A673 (cell line): ENCODE measurements at regions not wholly inside any gene's neighbourhood (a gene's known extent, or its start where the extent isn't known, plus 50 kb on each side); places are given as distances from the start of the nearest gene placed in this dataset.

Experiments
- BruUV-seq: library from RNA; stranded (reverse); fragments of 400-500 nt; replicated peaks from 2 replicates; lab custom pipeline; 2021; lab: Mats Ljungman, UMichigan
- CTCF ChIA-PET: fragments of 300-600 bp; sonication (Branson Sonifier 250); formaldehyde crosslinking; loops from one replicate; lab custom pipeline; 2022; ENCODE audit warnings: antibody characterized with exemption; lab: Charles Lee
- POLR2A ChIA-PET: fragments of 300-600 bp; sonication (Branson Sonifier 250); formaldehyde crosslinking; loops from one replicate; lab custom pipeline; 2022; ENCODE audit warnings: antibody characterized with exemption; ENCODE audit not compliant: low non-redundant PET; lab: Charles Lee
- DNase-seq: peaks from one replicate; pipeline ENCODE4 v3.0.0-alpha.2; 2015; ENCODE audit warnings: low spot score
- H3K27ac ChIP-seq: fragments of 200-600 bp; sonication (generic); 2 replicates; pipeline ENCODE4 v1.5.1; 2016; ENCODE audit warnings: mixed run types, low read depth, mild to moderate bottlenecking, mixed read lengths, antibody characterized with exemption, low read length; ENCODE audit not compliant: poor library complexity, severe bottlenecking
- H3K27me3 ChIP-seq: fragments of 200-600 bp; sonication (generic); replicated peaks from 2 replicates; pipeline ENCODE4 v1.6.1; 2017; ENCODE audit warnings: mixed run types, low read depth, mild to moderate bottlenecking, mixed read lengths, antibody characterized with exemption, low read length; ENCODE audit not compliant: insufficient read depth, poor library complexity
- H3K36me3 ChIP-seq: fragments of 200-600 bp; sonication (generic); 2 replicates; pipeline ENCODE4 v1.6.1; 2016; ENCODE audit warnings: mixed run types, mild to moderate bottlenecking, mixed read lengths, antibody characterized with exemption, low read length; ENCODE audit not compliant: insufficient read depth, poor library complexity, severe bottlenecking
- H3K4me1 ChIP-seq: fragments of 200-600 bp; sonication (generic); 2 replicates; pipeline ENCODE4 v1.6.1; 2017; ENCODE audit warnings: mixed run types, mild to moderate bottlenecking, mixed read lengths, antibody characterized with exemption, low read length; ENCODE audit not compliant: insufficient read depth, poor library complexity, severe bottlenecking
- H3K4me3 ChIP-seq: fragments of 200-600 bp; sonication (generic); 2 replicates; pipeline ENCODE4 v1.5.1; 2016; ENCODE audit warnings: low read depth, mixed run types, mild to moderate bottlenecking, mixed read lengths, low read length; ENCODE audit not compliant: poor library complexity, severe bottlenecking
- H3K9me3 ChIP-seq: fragments of 200-600 bp; sonication (generic); 2 replicates; pipeline ENCODE4 v1.6.1; 2016; ENCODE audit warnings: mixed run types, low read depth, mild to moderate bottlenecking, mixed read lengths, antibody characterized with exemption, low read length; ENCODE audit not compliant: poor library complexity, severe bottlenecking
- EZH2 ChIP-seq: fragments of 200-600 bp; sonication (generic); IDR thresholded peaks from 2 replicates; pipeline ENCODE4 v1.6.1; 2017; ENCODE audit warnings: borderline replicate concordance, low read depth, mild to moderate bottlenecking, mixed read lengths, antibody characterized with exemption, low read length; ENCODE audit not compliant: poor library complexity, severe bottlenecking
- intact Hi-C: fragments of 100-400 bp; cut with micrococcal nuclease; formaldehyde crosslinking; loops from one replicate; pipeline ENCODE4 v1.10.0; 2022; ENCODE audit not compliant: unreplicated experiment
- TF ChIP-seq, protein P1 (sequence below): fragments of 300-800, 200-600 bp; sonication (generic); conservative IDR thresholded peaks from 2 replicates; pipeline ENCODE4 v1.5.1; 2017; ENCODE audit warnings: low read depth, mild to moderate bottlenecking, antibody characterized with exemption, low read length, moderate library complexity, mixed read lengths

DNA sequence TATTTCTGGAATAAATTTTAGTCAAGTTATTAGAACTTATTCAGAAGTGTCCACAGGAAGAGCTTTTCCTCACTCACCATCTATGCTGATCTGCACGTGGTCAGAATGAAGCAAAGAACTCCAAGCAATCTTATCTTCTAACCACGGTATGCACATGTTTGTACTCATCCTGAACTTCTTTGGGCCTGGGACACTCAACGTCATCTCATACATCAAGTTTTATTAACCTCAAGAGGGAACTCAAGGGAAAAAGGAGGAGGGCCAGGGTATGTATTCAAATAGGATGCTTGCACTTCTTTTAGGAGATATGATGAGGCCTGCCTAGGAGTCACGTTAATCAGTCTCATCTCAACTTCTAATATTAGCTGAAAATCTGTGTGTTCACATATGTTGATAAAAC, 142.5 kb downstream of the C1orf94 start:
- CTCF ChIA-PET, result no interaction called here
- no peak for DNase-seq
- no TSS peak for BruUV-seq

DNA sequence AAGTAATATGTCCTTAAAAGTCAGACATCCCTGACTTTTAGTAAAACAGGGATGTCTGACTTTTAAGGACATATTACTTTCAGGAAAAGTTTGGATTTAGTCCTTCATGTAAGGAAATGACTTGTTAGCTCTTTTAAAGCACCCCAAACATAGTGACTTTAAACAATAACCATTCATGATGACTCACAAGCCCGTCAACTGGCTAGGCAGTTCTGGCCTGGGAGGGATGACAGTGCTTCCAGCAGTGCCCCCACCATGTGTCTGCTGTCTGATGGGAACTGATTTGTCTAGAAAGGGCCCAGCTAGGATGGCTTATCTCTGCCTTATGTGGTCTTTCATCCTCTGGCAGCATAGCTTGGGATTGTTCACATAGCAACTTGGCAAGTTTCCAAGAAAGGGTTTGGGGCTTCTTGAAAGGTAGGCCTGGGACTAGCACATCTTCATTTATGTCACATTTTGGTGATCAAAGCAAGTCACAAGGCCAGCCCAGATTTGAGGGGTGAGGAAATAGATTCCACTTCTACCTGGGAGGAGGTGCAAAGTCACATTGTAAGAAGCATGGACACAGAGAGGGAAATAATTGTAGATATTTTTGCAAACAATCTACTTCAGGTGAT, 143.5 kb downstream of the C1orf94 start:
- no TSS peak for BruUV-seq
- Histone ChIP-seq H3K27me3 (no peaks in the 10 kb centered on the region), H3K4me1 (no peaks in the 10 kb centered on the region), H3K9me3 (no peaks in the 10 kb centered on the region), H3K36me3 (no peaks in the 10 kb centered on the region), H3K27ac (no peak overlapping the region), H3K4me3 (no peak overlapping the region)
- TF ChIP-seq, protein P1, sequence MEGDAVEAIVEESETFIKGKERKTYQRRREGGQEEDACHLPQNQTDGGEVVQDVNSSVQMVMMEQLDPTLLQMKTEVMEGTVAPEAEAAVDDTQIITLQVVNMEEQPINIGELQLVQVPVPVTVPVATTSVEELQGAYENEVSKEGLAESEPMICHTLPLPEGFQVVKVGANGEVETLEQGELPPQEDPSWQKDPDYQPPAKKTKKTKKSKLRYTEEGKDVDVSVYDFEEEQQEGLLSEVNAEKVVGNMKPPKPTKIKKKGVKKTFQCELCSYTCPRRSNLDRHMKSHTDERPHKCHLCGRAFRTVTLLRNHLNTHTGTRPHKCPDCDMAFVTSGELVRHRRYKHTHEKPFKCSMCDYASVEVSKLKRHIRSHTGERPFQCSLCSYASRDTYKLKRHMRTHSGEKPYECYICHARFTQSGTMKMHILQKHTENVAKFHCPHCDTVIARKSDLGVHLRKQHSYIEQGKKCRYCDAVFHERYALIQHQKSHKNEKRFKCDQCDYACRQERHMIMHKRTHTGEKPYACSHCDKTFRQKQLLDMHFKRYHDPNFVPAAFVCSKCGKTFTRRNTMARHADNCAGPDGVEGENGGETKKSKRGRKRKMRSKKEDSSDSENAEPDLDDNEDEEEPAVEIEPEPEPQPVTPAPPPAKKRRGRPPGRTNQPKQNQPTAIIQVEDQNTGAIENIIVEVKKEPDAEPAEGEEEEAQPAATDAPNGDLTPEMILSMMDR, result no peak
- TF ChIP-seq EZH2, result no peak
- peak; percentile 10 for DNase-seq
- intact Hi-C loops, result no loop called here
- ChIA-PET POLR2A (no interaction called here), CTCF (no interaction called here)

More for the DNA sequence above, 142.5 kb downstream of the C1orf94 start:
- Histone ChIP-seq H3K27ac (no peak overlapping the region), H3K4me3 (no peak overlapping the region), H3K9me3 (no peaks in the 10 kb centered on the region), H3K4me1 (no peaks in the 10 kb centered on the region), H3K27me3 (no peaks in the 10 kb centered on the region), H3K36me3 (no peaks in the 10 kb centered on the region)
- intact Hi-C loops, result no loop called here
- POLR2A ChIA-PET, result no interaction called here
- no peak for TF ChIP-seq EZH2
- TF ChIP-seq, protein P1, result no peak

DNA sequence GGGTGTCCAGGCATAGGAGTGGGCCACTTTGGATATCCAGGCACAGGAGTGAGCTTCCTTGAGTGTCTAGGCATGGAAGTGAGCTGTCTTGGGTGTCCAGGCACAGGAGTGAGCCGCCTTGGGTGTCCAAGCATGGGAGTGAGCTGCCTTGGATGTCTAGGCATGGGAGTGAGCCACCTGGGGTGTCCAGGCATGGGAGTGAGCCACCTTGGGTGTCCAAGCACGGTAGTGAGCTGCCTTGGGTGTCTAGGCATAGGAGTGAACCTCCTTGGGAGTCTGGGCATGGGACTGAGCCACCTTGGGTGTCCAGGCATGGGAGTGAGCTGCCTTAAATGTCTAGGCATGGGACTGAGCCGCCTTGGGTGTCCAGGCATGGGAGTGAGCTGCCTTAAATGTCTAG, 146.3 kb downstream of the C1orf94 start:
- Histone ChIP-seq H3K27me3 (no peaks in the 10 kb centered on the region), H3K4me3 (no peak overlapping the region), H3K27ac (no peak overlapping the region), H3K4me1 (no peaks in the 10 kb centered on the region), H3K36me3 (no peaks in the 10 kb centered on the region), H3K9me3 (no peaks in the 10 kb centered on the region)
- ChIA-PET CTCF (no interaction called here), POLR2A (no interaction called here)
- no TSS peak for BruUV-seq
- no peak for DNase-seq
- intact Hi-C loops, result no loop called here
- no peak for TF ChIP-seq EZH2
- TF ChIP-seq, protein P1, result no peak
